GM21786 (cell line): ENCODE measurements at regions not wholly inside any gene's neighbourhood (a gene's known extent, or its start where the extent isn't known, plus 50 kb on each side); places are given as distances from the start of the nearest gene placed in this dataset.

Source experiments
- ATAC-seq: cut with Tn5 transposase; IDR thresholded peaks from one replicate; pipeline ENCODE4 v1.9.1; 2021; ENCODE audit not compliant: unreplicated experiment

DNA sequence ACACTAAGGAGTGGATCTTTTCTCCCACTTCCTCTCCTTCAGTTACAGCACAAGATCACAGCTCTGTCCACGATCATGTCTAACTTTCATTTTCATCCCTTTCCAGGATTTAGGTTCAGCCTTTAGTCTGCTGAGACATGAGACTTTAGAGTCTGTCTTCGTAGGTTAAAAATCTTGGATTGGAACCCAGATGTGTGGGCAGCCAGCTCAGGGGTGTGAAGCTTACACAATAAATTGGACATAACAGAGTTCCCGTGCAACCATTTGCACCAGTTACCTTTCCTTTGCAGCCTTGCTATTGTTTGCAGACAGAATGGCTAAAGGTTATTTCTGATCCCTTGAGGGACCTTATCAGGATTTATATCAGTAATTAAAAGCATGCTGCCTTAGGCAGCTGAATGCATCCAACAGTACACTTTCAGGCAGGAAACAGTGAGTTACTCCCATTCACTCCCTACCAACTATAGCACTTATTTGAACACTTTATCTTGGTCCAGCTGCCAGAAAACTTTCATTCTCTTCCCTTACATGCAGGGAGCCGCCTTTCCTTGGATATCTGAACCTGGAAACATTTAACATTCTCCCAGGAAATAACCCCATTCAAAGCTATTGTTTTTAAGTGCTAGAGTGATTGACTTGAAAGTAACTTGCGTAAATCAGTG, 87.3 kb downstream of the TMEM100 start:
- no peak for ATAC-seq

DNA sequence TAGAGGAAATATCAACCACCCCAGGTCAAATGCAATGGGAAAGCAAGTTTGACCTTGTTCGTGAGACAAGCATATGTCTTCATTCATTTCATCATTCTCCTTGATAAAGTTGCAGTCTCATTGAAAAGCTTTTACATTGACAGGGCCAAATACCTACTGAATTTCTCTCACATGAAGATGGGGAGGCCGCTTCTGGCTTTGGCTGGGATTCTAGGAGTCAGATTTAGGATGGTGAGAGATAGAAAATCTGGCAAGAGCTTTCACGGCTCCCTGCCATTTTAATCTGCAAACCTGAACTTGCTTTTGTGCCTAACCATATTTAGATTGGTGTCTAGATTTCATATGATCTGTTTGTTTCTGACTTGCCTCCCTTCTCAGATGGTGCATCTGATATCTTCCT, 88.0 kb downstream of the TMEM100 start:
- ATAC-seq: no peak

DNA sequence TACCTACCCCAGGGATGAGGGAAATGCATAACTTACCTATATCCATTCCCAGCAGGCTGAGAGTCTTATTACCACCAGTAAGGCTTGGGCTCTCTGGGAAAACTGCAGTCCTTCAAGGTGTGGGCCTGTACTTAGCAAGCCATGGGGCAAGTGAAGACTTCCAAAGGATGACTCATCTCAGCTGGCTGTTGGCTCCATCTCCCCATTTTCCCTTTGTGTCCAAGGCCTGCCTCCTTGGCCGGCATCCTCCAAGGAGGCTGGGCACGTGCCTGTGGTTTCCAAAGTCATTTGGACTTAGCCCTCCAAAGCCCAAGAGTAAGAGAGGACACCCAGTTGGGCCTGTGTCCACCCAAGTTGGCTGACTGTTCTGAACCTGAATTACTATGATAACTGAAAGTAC, 89.8 kb downstream of the TMEM100 start:
- no peak for ATAC-seq

DNA sequence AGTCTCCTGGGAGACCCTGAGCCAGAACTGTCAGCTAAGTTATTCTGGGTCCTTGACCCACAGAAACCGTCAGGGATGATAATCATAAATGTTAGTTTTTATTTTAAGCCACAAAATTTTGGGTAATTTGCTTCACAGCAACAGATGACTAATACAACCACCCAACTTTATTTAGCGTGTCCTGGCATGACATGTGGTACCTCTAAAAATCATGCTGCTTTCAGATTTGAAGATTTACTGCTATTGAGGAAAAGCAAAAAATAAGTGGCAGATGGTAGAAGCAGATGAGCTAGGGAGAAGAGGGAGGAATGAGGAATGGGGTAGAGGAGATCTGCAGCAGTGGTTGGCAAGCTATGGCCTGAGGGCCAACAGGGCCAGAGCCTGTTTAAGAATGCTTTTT, 90.4 kb downstream of the TMEM100 start:
- no peak for ATAC-seq

DNA sequence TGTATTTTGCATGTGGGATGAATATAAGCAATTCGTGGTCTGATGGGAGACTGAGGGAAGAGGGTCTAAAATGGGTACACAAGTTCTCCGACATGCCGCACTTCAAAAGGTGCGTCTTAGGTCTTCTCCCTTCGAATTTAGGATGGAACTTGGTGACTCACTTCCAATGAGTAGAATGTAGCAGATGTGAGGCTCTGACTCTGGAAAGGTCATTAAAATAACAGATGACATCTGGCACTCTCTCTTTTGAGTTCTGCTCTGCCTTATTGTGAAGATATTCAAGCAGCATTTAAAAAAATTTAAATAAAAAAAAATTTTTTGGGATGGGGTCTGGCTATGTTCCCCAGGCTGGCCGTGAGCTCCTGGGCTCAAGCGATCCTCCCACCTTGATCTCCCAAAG, 92.7 kb downstream of the TMEM100 start:
- ATAC-seq: no peak

DNA sequence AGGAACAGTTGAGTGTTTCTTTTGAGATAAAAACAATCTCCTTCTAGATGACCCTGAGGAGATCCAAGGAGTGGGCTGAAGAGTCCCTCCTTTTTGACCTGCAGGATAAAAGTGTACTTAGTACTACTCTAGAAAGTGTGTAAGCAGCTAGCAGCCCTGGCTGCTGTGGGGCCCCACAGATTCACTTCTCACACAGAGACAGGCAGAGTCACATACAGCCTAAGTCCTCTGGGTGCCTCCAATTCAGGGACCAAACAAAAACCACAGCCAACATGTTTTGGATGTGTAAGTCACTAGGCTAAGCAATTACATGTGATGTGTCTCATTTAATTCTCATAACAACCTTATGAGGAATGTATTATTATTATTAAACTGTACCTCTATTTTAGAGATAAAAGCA, 97.1 kb downstream of the TMEM100 start:
- no peak for ATAC-seq

DNA sequence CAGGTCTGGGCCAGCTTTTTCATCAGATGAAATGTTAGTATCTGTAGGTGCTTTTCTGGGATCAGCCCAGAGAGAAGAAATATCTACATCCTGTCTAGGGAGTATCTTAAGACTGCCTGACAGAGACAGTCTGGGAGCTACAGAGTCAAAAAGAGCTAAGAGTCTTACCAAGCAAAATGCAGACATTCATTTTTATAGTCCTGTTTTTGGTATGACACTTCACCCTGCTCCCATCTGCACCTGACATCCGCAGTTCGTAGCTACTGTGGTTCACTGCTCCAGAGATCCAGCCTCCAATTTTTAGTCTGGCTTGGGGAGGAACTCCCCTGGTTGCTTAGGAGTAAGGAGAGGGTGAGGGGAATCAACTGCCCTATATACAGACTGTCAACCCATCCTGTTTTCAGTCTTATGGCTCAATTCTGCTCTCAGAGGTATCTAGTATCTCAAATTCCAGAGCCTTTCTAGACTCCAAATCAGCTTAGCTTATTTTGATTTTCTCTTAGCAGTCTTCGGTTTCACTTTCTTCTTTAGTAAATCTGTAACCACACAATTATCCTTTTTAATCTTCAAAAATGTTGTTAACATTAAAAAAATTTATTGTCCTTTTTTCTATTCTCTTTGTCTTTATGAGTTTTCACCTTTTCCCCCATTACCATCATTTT, 97.8 kb downstream of the TMEM100 start:
- ATAC-seq: no peak

DNA sequence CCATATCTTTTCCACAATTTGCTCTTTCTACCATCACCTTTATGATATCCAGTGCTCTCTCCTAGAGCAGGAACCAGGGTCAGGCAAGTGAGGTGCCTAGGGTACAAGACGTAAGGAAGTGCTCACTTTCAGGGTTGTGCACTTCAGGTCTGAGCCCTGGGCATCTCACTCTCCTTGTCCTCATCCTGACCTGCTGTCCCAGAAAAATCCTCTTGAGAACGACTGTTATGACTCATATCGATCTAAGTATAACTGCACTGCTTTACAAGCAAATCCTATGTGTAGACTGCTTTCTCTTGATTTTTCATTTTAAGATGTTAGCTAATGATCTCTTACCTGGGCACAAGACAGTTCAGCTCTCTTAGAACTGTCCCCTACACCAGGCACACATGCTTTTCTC, 100.1 kb downstream of the TMEM100 start:
- ATAC-seq: no peak

DNA sequence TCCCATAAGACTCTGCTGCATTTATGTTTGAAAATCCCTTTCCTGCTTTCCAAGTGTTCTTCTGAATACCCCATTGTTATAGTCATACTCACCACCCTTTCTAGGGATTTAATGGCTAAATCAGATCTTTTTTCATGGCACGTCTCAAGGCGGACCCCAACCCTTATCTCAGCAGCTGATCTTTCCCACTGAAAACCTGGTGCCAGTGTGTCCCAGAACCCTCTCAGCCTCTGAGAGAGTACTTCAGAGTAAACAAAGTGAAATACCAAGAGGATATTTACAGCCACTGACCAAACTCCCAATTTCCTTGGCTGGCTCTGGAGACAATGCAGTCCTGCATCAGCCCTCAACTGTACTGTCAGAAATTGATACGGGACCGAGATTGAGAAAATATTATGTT, 101.7 kb downstream of the TMEM100 start:
- no peak for ATAC-seq

DNA sequence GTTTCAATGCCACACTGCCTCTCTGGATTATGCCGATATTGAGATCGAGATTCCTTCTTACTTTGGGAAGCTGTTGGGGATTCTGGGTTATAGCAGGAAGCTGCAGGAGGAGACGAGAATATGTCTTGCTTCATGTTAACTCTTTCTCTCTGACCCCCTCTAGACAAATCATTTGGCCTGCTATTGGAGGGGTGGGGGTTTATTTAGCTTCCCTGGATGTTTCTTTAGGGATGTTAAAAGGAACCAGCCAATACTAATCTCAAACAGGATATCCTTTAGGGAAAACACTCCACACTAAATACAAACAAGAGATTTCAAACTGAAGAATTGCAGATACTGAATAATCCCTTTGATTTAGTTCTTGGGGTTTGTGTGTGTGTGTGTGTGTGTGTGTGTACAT, 102.6 kb downstream of the TMEM100 start:
- no peak for ATAC-seq

DNA sequence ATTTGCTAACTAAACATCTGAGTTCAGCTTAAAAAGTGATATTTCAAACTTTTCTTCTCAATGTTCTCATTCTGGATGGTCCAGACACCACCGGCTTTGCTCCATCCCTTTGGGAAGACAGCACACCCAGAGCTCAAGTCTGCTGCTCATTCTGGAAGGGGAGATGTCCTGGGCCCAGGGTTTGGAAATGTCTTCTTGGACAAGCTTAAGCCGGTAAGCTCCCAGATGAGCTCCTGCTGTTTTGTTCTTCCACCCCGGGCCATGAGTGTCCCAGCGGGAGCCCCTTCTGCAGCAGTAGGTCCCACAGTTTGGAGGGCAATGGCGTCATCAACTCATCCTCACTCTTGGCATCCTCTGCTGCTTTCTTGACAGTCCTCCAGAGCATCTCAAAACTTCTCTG, 105.2 kb downstream of the TMEM100 start:
- ATAC-seq: no peak

DNA sequence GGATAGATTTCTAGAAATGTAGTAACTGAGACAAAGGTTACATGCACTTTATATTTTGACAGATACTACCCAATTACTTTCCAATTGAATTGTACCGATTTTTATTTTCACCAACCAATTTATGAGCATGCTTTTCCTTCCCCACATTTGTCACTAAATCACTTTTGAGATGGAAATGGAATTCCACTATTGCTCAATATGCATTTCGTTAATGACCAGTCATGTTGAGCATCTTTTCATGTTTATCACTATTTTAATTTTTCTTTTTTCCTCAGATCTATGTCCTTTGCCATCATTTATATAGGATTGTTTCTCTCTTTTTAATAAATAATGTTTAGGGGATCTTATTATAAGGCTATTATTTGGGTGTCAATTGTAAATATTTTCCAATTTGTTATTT, 102.8 kb upstream of the SMIM36 start:
- no peak for ATAC-seq

DNA sequence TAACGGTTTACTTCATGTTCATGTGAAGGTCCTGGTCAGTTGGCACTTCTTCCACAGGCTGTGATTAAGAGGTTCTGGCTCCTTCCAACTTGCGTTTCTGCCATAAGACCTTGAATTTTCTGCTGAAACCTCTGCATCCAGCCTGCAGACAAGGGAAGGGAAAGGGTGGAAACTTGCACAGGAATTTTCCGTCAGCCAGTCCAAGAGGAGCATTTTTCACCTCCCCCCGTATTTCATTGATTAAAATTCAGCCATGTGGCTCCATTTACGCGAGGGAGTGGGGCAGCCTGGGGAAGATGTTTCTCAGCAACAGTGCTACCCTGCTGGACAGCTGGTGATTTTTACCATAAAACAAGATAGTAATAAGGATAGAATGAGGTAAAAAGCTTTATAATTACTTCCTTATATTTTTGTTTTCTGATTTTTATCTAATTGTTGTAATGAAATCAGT, 101.5 kb upstream of the SMIM36 start:
- no peak for ATAC-seq

DNA sequence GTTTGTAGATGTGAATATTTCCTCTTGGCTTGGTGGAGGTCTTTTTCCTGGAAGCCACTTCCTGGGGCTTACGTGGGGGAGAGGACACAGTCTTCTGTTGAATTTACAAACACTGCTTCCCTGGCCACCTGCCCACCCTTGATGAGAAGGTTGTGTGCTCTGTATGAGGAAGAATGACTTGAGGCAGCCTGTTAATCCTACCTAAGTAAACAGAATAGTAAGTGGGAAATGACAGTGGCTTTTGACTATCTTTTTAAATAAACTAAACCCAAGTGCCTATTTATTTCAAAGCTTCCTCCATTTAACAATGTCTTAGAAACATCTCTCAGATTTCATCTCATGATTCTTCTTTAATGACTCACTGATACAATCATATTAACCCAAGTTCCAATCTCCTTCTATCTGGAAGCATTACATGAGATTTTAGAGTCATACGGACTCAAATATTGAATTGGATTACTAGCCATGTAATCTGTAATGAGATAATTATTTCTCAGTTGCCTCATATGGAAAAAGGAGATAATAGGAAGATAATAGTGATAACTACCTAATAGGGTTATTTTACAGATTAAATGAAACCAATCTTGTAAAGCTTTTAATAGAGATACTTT, 96.6 kb upstream of the SMIM36 start:
- ATAC-seq: no peak

DNA sequence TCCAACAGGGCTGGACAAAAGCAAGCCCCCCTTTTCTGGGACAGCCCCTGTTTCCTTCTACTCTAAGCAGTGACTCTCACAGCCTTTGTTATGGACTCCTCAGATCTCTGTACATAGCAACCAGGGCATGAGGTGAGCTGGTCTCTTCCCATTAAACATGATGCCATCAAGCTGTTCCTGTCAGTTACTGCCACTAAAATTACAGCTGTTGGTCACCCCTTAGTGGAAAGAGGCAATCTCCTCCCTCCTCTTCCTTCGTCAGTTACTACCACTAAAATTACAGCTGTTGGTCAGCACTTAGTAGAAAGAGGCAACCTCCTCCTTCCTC, 95.2 kb upstream of the SMIM36 start:
- no peak for ATAC-seq

DNA sequence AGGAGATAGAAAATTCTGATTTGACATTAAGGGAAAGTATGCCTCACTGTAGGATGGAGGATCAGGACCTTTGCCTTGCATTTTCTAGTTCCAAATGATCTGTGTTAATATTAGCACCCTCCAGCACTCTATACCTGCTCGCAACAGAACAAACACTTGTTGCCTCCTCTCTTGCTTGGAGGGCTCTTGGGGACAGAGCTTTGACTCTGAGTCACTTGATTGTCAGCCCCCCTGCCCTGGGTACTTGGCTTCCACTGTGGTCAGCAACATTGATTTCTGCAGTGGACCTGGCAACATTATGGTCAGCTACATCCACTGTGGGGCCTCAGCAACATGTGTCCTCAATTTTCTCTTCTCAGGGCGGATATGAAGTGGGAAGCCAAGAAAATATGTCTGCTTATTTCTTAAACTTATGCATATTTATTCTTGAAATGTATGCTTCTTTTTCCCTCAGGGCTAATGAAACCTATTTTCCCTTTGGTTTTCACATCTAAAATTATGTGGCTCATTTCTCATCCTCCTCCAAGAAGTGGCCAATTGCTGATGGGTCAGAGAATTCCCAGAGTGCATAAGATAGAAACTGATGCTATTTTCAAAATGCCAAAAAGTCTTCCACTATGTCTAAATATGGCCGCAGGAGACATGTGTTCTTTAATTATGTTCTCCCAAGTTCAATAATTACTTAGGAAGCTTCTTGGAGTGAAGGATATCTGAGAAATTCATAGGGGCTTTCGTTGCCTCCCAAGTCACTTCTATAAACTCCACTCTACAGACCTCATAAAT, 94.6 kb upstream of the SMIM36 start:
- no peak for ATAC-seq

DNA sequence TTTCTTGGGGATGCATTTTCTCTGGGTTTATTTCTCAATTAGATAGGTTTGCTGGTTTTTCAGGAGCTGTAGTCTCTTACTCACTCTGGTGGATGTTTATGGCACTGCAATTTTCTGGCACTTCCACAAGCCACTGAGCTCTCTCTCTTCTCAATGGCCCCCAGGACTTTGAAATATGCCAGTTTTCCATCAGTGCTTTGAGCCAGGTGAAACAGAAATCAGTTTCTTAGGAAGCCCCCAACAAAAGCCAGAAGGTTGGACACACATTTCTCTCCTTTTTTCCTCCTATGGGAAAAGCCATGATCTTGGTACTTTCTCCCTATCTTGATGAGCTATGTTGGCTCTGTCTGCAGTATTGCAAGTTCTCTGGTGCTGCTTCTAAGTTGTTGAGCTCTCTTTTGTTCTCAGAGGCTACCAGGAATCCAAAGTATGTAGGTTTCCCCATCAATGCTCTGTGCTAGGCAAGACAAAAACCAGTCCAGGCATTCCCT, 90.7 kb upstream of the SMIM36 start:
- no peak for ATAC-seq

DNA sequence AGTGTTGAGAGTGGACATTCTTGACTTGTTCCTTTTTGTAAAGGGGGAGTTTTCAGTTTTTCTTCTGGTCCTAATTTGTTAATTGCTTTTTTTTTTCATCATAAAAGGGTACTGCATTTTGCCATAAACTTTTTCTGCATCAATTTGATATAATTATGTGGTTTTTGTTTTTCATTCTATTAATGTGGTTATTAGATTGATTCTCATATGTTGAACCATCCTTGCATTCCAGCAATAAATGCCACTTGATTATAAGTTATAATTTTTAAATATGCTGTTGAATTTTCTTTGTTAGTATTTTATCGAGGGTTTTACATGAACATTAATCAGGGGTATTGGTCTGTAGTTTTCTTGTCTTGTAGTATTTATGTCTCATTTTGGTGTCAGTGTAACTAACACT, 87.2 kb upstream of the SMIM36 start:
- ATAC-seq: no peak

DNA sequence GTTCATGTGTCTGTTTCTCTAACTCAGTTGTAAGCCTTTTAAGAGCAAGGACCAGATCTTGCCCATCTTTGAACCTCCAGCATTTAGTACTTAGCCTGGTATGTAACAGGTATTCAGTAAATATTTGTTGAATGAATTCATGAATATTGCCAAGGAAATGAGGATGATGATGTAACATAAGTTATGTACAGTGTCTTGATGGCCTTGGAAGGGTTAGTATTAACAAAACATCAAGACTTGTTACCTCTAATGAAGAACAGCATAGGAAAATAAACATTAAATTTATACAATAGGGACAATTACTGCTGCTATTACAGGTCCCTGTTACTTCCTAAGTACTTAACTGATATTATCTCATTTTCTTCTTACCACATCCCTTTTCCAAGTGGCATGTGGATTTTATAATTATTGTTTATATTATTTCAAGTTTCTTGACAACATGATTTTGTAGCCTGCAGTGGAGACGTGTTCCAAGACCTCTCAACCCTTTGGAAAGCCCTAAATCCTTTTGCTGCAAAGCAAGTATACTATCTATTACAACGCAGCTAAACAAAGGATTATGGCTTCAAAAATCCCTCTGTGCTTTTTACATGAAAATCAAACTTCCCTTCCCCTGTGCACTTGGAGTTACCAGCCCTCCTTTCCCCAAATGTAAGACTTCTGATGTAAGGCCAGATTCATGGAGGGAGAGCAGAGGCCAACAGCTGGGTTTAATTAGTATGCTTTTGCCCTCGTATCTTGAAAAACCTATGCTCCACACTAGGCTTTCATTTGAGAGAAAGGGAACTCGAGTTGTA, 77.4 kb upstream of the SMIM36 start:
- no peak for ATAC-seq

DNA sequence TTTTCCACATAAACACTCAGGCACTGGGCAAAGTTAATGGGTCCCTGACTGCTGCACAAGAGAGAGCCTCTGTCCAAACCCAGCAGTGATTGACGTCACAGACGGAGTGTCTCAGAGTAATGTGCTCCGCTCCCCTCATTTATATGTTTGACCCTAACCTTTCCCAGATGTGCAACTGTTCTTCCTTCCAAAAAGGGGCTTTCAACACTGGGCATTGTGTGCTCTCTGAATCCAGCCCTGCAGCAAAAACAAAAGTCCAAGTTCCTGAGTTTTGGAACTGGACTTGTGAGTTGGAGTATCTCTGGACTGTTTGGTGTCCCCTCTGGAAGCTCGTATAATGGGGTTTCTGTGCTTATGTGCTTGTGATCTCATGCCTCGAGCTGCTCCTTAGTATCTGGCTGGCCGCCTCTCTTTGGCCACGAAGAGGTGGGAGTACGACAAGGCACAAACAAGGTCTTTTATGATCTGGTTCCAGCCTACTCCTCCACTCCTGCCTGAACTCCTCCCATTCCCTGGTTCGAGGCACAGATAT, 76.4 kb upstream of the SMIM36 start:
- ATAC-seq: no peak

DNA sequence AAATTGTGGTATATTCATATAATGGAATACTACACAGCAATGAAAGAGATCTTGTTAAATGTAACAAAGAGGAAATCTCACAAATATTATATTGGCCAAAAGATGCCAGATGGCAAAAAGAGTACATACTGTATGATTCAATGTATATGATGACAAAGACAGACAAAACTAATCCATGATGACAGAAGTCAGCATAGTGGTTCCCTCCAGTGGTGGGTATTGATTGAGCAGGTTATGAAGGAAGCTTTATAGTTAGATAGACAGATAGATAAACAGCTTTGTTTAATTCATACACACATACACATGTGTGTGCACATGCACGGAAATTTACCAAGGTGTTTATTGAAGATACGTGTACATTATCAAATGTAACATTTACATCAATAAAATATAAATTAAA, 74.4 kb upstream of the SMIM36 start:
- ATAC-seq: no peak
